Activated B cell treated with CpG ODN at 0.5 μM for 24 hours (primary cell): ENCODE measurements at regions not wholly inside any gene's neighbourhood (a gene's known extent, or its start where the extent isn't known, plus 50 kb on each side); places are given as distances from the start of the nearest gene placed in this dataset.
"Not testable (repeated sequence)": the region's sequence is repeated elsewhere in the genome, so short reads cannot be mapped to it uniquely, and the experiment has no call there.

Experiments
- ATAC-seq: fragments of 200-7000 bp; cut with Tn5 transposase; one replicate; pipeline ENCODE4 v1.10.0; 2021; ENCODE audit warnings: low read depth, mild to moderate bottlenecking, moderate library complexity
- CTCF ChIA-PET: fragments of 350-600 bp; sonication (Branson Sonifier 250); formaldehyde crosslinking; loops from one replicate; lab custom pipeline; 2021; ENCODE audit warnings: antibody characterized with exemption; lab: Charles Lee
- POLR2A ChIA-PET: fragments of 350-600 bp; sonication (Branson Sonifier 250); formaldehyde crosslinking; loops from one replicate; lab custom pipeline; 2021; ENCODE audit warnings: antibody characterized with exemption; lab: Charles Lee
- DNase-seq: peaks from one replicate; pipeline ENCODE4 v3.0.0; 2022
- H3K27ac Mint-ChIP-seq: one replicate; pipeline ENCODE4 v1.8.0; 2020; ENCODE audit warnings: mixed read lengths
- H3K27me3 Mint-ChIP-seq: one replicate; pipeline ENCODE4 v1.8.0; 2021; ENCODE audit warnings: mixed read lengths
- H3K36me3 Mint-ChIP-seq: one replicate; pipeline ENCODE4 v1.8.0; 2021; ENCODE audit warnings: low read depth, mixed read lengths
- H3K4me1 Mint-ChIP-seq: one replicate; pipeline ENCODE4 v1.8.0; 2021; ENCODE audit warnings: mixed read lengths
- H3K4me3 Mint-ChIP-seq: one replicate; pipeline ENCODE4 v1.8.0; 2020; ENCODE audit warnings: mild to moderate bottlenecking, mixed read lengths
- H3K9me3 Mint-ChIP-seq: one replicate; pipeline ENCODE4 v1.8.0; 2020; ENCODE audit warnings: mixed read lengths
- CTCF ChIP-seq: fragments of 200-600 bp; IDR thresholded peaks from one replicate; pipeline ENCODE4 v1.8.0; 2022; ENCODE audit warnings: antibody characterized with exemption, mild to moderate bottlenecking
- intact Hi-C: fragments of 100-400 bp; cut with micrococcal nuclease; formaldehyde crosslinking; loops from one replicate; pipeline ENCODE4 v1.15.1; 2024

GRCh38 chr2:191506515-191506914, 171.4 kb upstream of the NABP1 start:
- DNase-seq: no peak
- TF ChIP-seq CTCF: no peak
- CTCF ChIA-PET: no interaction called here
- Mint-ChIP-seq H3K9me3 (peaks cover 11% of the 10 kb centered on the region), H3K4me3 (no peak overlapping the region), H3K4me1 (no peaks in the 10 kb centered on the region), H3K36me3 (no peaks in the 10 kb centered on the region), H3K27ac (no peak overlapping the region), H3K27me3 (peaks cover 5% of the 10 kb centered on the region)
- intact Hi-C loops: no loop called here
- ATAC-seq: no peak
- POLR2A ChIA-PET: no interaction called here

GRCh38 chr2:191507252-191507853, 170.6 kb upstream of the NABP1 start:
- ATAC-seq, H3K27me3 Mint-ChIP-seq, H3K4me1 Mint-ChIP-seq, CTCF ChIA-PET, DNase-seq, H3K27ac Mint-ChIP-seq, intact Hi-C loops, H3K36me3 Mint-ChIP-seq, H3K4me3 Mint-ChIP-seq: not testable (repeated sequence)
- peaks cover 11% of the 10 kb centered on the region for H3K9me3 Mint-ChIP-seq
- POLR2A ChIA-PET: interaction anchor here (0.5 kb wide), 1 partner anchor 1849 kb away, joined by 8 read pairs; no protein-coding TSS in a partner anchor

GRCh38 chr2:191508738-191509137, 169.2 kb upstream of the NABP1 start:
- intact Hi-C loops: no loop called here
- CTCF ChIA-PET: interaction anchor here (1.1 kb wide), 1 partner anchor 335 kb away, joined by 3 read pairs; no protein-coding TSS in a partner anchor
- ATAC-seq (no peak), DNase-seq (no peak)
- no peaks in the 10 kb centered on the region for H3K4me1 Mint-ChIP-seq
- TF ChIP-seq CTCF: no peak
- no peaks in the 10 kb centered on the region for H3K27me3 Mint-ChIP-seq
- no peak overlapping the region for H3K27ac Mint-ChIP-seq
- peaks cover 11% of the 10 kb centered on the region for H3K9me3 Mint-ChIP-seq
- H3K4me3 Mint-ChIP-seq: no peak overlapping the region
- POLR2A ChIA-PET: no interaction called here
- H3K36me3 Mint-ChIP-seq: no peaks in the 10 kb centered on the region

GRCh38 chr2:191512216-191512835, 165.6 kb upstream of the NABP1 start:
- POLR2A ChIA-PET: no interaction called here
- Mint-ChIP-seq H3K36me3 (no peaks in the 10 kb centered on the region), H3K9me3 (peaks cover 5% of the 10 kb centered on the region), H3K4me1 (no peaks in the 10 kb centered on the region), H3K27ac (no peak overlapping the region), H3K27me3 (no peaks in the 10 kb centered on the region), H3K4me3 (no peak overlapping the region)
- CTCF ChIA-PET: interaction anchor here (0.8 to 1.4 kb wide), 2 partner anchors 9 to 356 kb away, joined by 3 to 4 read pairs; no protein-coding TSS in a partner anchor
- intact Hi-C loops: no loop called here
- DNase-seq (no peak), ATAC-seq (no peak)
- no peak for TF ChIP-seq CTCF

- CTCF ChIA-PET: interaction anchor here (0.8 to 1.4 kb wide), 2 partner anchors 9 to 357 kb away, joined by 3 to 4 read pairs; no protein-coding TSS in a partner anchor
- Mint-ChIP-seq H3K27ac (no peak overlapping the region), H3K9me3 (peaks cover under 1% of the 10 kb centered on the region), H3K27me3 (no peaks in the 10 kb centered on the region), H3K36me3 (no peaks in the 10 kb centered on the region), H3K4me3 (no peak overlapping the region), H3K4me1 (no peaks in the 10 kb centered on the region)
- intact Hi-C loops: no loop called here
- DNase-seq (no peak), ATAC-seq (no peak)
- POLR2A ChIA-PET: no interaction called here
- TF ChIP-seq CTCF: no peak
Measured at GRCh38 chr2:191512874-191513273, 165.1 kb upstream of the NABP1 start.
